ENCODE measurements at regions not wholly inside any gene's neighbourhood (a gene's known extent, or its start where the extent isn't known, plus 50 kb on each side); places are given as distances from the start of the nearest gene placed in this dataset.

DNA sequence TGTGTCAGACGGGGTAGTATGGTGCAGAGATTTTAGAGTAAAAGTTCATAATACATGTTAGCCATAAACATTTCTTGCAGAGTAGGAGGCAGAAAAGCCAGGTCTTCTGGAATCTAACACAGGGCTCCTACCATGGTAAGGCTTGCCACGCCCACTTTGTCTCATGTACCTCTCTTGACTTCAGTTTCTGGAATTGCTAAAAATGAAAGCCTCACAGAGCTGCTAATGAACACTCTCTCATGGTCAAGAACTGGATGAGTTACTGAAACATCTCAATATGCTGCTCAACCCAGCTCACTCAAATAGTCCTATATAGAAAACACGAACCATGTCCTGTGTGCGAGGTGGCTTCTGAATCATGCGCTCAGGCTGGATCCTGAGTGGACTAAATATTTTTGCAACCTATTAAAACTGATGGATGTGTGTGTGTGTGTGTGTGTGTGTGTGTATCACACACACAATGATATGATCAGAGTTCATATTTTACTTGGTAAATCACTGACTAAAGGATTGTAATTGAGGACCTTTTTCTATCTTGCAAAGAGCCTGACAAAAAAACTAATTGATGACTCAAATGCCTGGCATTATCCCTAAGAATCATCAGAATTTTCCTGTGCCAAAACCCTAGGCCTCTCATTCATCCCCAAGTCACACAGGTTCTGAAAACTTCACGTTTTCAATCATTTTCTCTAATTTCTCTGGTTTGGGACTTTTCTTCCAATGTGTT, 1306.6 kb downstream of the XPNPEP1 start:
- DNase-seq, result no peak
- Histone ChIP-seq H3K27ac (no peak overlapping the region), H3K9me3 (no peaks in the 10 kb centered on the region), H3K4me1 (no peaks in the 10 kb centered on the region), H3K4me3 (no peak overlapping the region), H3K27me3 (no peaks in the 10 kb centered on the region), H3K36me3 (no peaks in the 10 kb centered on the region)
- ATAC-seq (ENCODE audit: low FRiP score in 2 of 2), result no peak
- WGBS, 2 donors, result 81 to 85% methylated on average over 6 of the region's 6 CpGs
- TF ChIP-seq CTCF (IDR thresholded peaks at IDR 0.05), result no peak
- TF ChIP-seq POLR2A (IDR thresholded peaks at IDR 0.05), result no peak
- no peak for TF ChIP-seq EP300 (IDR thresholded peaks at IDR 0.05)
- TF ChIP-seq POLR2AphosphoS5 (IDR thresholded peaks at IDR 0.05), result no peak

GRCh38 chr10:108615576-108616320, 1307.6 kb downstream of the XPNPEP1 start:
- no peaks in the 10 kb centered on the region for H3K9me3 ChIP-seq
- H3K4me1 ChIP-seq, result no peaks in the 10 kb centered on the region
- DNase-seq (no peak), ATAC-seq (ENCODE audit: low FRiP score in 2 of 2) (no peak)
- H3K27ac ChIP-seq, result no peak overlapping the region
- WGBS, 2 donors, result 66 to 77% methylated on average over 3 of the region's 3 CpGs
- no peak for TF ChIP-seq POLR2A (IDR thresholded peaks at IDR 0.05)
- TF ChIP-seq EP300 (IDR thresholded peaks at IDR 0.05), result no peak
- TF ChIP-seq CTCF (IDR thresholded peaks at IDR 0.05), result no peak
- no peaks in the 10 kb centered on the region for H3K27me3 ChIP-seq
- no peak overlapping the region for H3K4me3 ChIP-seq
- H3K36me3 ChIP-seq, result no peaks in the 10 kb centered on the region

GRCh38 chr10:108612485-108612884, 1310.8 kb downstream of the XPNPEP1 start:
- TF ChIP-seq EP300 (IDR thresholded peaks at IDR 0.05) (no peak), POLR2A (IDR thresholded peaks at IDR 0.05) (no peak), POLR2AphosphoS5 (IDR thresholded peaks at IDR 0.05) (no peak), CTCF (IDR thresholded peaks at IDR 0.05) (no peak)
- ATAC-seq (ENCODE audit: low FRiP score in 2 of 2), result no peak

GRCh38 chr10:108608860-108609259, 1314.5 kb downstream of the XPNPEP1 start:
- DNase-seq, result no peak
- no peaks in the 10 kb centered on the region for H3K9me3 ChIP-seq
- no peaks in the 10 kb centered on the region for H3K36me3 ChIP-seq
- no peaks in the 10 kb centered on the region for H3K27me3 ChIP-seq
- no peak overlapping the region for H3K4me3 ChIP-seq
- WGBS, 2 donors, result 43 to 78% methylated on average over 1 of the region's 1 CpG
- H3K4me1 ChIP-seq, result no peaks in the 10 kb centered on the region
- no peak overlapping the region for H3K27ac ChIP-seq
- no peak for ATAC-seq (ENCODE audit: low FRiP score in 2 of 2)
- TF ChIP-seq POLR2A (IDR thresholded peaks at IDR 0.05) (no peak), CTCF (IDR thresholded peaks at IDR 0.05) (no peak), POLR2AphosphoS5 (IDR thresholded peaks at IDR 0.05) (no peak), EP300 (IDR thresholded peaks at IDR 0.05) (no peak)

More at GRCh38 chr10:108612485-108612884, 1310.8 kb downstream of the XPNPEP1 start:
- no peaks in the 10 kb centered on the region for H3K27me3 ChIP-seq
- 47 to 50% methylated on average over 3 of the region's 3 CpGs for WGBS, 2 donors
- DNase-seq, result no peak
- no peaks in the 10 kb centered on the region for H3K9me3 ChIP-seq
- H3K27ac ChIP-seq, result no peak overlapping the region
- no peaks in the 10 kb centered on the region for H3K4me1 ChIP-seq
- H3K36me3 ChIP-seq, result no peaks in the 10 kb centered on the region
- H3K4me3 ChIP-seq, result no peak overlapping the region

Measured in upper lobe of left lung (tissue), 6 donors.